ENCODE measurements at regions not wholly inside any gene's neighbourhood (a gene's known extent, or its start where the extent isn't known, plus 50 kb on each side); places are given as distances from the start of the nearest gene placed in this dataset.

DNA sequence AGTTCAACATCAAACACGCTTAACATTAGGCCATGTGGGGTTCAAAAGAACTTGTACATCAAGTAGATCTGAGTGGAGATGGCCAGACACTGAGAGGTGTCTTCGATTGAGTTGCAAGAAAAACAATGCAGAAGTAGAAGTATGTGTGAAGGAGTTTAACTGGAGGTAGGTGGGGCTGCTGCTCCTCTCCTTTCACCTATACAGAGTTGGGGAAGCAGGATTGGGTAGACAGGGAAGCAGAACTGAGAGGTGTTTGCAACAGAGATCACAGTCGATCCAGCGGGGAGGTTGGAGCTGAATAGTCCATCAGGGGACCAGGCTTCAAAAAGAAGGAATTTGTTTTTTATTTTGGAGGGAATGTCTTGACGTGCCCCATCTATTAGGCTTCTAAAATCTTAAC is 61.7 kb upstream of the SLC27A6 start:
- DNase-seq: no peak
- no peaks in the 10 kb centered on the region for H3K27me3 ChIP-seq (ENCODE audit: control insufficient read depth, insufficient read depth, low read length)
- H3K27me3 Mint-ChIP-seq: peaks cover 4% of the 10 kb centered on the region
- no peaks in the 10 kb centered on the region for H3K36me3 Mint-ChIP-seq
- H3K4me1 Mint-ChIP-seq: no peaks in the 10 kb centered on the region
- H3K4me1 ChIP-seq (ENCODE audit: control insufficient read depth, insufficient read depth, low read length, poor library complexity, severe bottlenecking): no peaks in the 10 kb centered on the region
- H3K27ac Mint-ChIP-seq: no peak overlapping the region
- ATAC-seq (ENCODE audit: low read depth in 2 of 2): no peak
- H3K4me3 ChIP-seq (ENCODE audit: low read depth, low read length): no peak overlapping the region
- no peak overlapping the region for H3K4me3 Mint-ChIP-seq
- H3K9me3 Mint-ChIP-seq: no peaks in the 10 kb centered on the region
- H3K36me3 ChIP-seq (ENCODE audit: control insufficient read depth, insufficient read depth, low read length): no peaks in the 10 kb centered on the region
- H3K27ac ChIP-seq (ENCODE audit: insufficient read depth, low read length, poor library complexity, severe bottlenecking): no peak overlapping the region
- no peaks in the 10 kb centered on the region for H3K9me3 ChIP-seq (ENCODE audit: control insufficient read depth in 2 of 2, low read length in 2 of 2)

DNA sequence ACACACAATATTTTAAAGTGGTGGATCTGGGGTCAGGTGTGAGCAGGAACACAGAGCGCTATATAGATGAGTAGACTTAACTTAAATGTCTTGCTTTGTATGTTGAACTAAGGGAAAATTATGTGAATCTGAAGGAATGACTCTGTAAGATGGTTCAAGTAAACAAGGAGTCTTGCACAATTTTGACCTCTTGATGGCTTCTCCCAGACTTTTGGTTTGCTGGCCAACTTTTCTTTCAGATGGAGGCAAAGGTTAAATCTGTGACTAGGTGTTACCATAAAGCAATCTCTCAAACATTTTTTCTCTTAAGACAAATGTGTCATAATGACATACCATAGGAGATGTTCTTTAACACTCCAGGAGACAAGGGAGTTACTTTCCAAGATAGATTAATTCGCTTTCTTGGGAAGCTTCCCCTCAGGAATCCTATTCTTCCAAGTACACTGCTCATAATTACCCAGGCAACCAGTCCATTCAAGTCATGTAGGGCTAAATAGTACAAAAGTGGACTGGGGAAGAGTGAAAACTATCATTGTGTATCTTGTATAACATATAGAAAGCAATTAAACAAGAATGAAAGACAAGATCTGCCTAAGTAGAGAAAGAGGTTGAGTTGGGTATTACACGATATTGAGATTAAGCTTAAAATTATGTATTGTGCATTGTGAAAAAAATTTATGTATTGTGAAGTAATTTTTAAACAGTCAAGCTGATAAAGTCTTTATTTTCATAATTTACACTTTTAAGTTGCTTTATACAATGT is 60.3 kb upstream of the SLC27A6 start:
- Histone ChIP-seq H3K4me1 (ENCODE audit: control insufficient read depth, insufficient read depth, low read length, poor library complexity, severe bottlenecking) (no peaks in the 10 kb centered on the region), H3K4me3 (ENCODE audit: low read depth, low read length) (no peak overlapping the region), H3K36me3 (ENCODE audit: control insufficient read depth, insufficient read depth, low read length) (no peaks in the 10 kb centered on the region), H3K27me3 (ENCODE audit: control insufficient read depth, insufficient read depth, low read length) (no peaks in the 10 kb centered on the region), H3K27ac (ENCODE audit: insufficient read depth, low read length, poor library complexity, severe bottlenecking) (no peak overlapping the region), H3K9me3 (ENCODE audit: control insufficient read depth in 2 of 2, low read length in 2 of 2) (no peaks in the 10 kb centered on the region)
- no peaks in the 10 kb centered on the region for H3K4me1 Mint-ChIP-seq
- no peak overlapping the region for H3K4me3 Mint-ChIP-seq
- no peaks in the 10 kb centered on the region for H3K9me3 Mint-ChIP-seq
- H3K27ac Mint-ChIP-seq: no peak overlapping the region
- DNase-seq (no peak), ATAC-seq (ENCODE audit: low read depth in 2 of 2) (no peak)
- H3K27me3 Mint-ChIP-seq: peaks cover 4% of the 10 kb centered on the region
- H3K36me3 Mint-ChIP-seq: no peaks in the 10 kb centered on the region

GRCh38 chr5:128905568-128906110 is 59.6 kb upstream of the SLC27A6 start:
- H3K4me3 Mint-ChIP-seq: no peak overlapping the region
- no peaks in the 10 kb centered on the region for H3K27me3 ChIP-seq (ENCODE audit: control insufficient read depth, insufficient read depth, low read length)
- H3K36me3 Mint-ChIP-seq: no peaks in the 10 kb centered on the region
- no peaks in the 10 kb centered on the region for H3K4me1 ChIP-seq (ENCODE audit: control insufficient read depth, insufficient read depth, low read length, poor library complexity, severe bottlenecking)
- H3K36me3 ChIP-seq (ENCODE audit: control insufficient read depth, insufficient read depth, low read length): no peaks in the 10 kb centered on the region
- H3K9me3 ChIP-seq (ENCODE audit: control insufficient read depth in 2 of 2, low read length in 2 of 2): no peaks in the 10 kb centered on the region
- H3K4me1 Mint-ChIP-seq: no peaks in the 10 kb centered on the region
- H3K27ac Mint-ChIP-seq: no peak overlapping the region
- H3K9me3 Mint-ChIP-seq: no peaks in the 10 kb centered on the region
- H3K27me3 Mint-ChIP-seq: peaks cover 2% of the 10 kb centered on the region
- H3K27ac ChIP-seq (ENCODE audit: insufficient read depth, low read length, poor library complexity, severe bottlenecking): no peak overlapping the region
- H3K4me3 ChIP-seq (ENCODE audit: low read depth, low read length): no peak overlapping the region
- DNase-seq (peak; percentile 2 to 60 (median 55)), ATAC-seq (ENCODE audit: low read depth in 2 of 2) (peak; percentile 50 to 60)

GRCh38 chr5:128913551-128913950 is 51.7 kb upstream of the SLC27A6 start:
- H3K9me3 Mint-ChIP-seq: no peaks in the 10 kb centered on the region
- Histone ChIP-seq H3K27me3 (ENCODE audit: control insufficient read depth, insufficient read depth, low read length) (no peaks in the 10 kb centered on the region), H3K9me3 (ENCODE audit: control insufficient read depth in 2 of 2, low read length in 2 of 2) (no peaks in the 10 kb centered on the region), H3K27ac (ENCODE audit: insufficient read depth, low read length, poor library complexity, severe bottlenecking) (no peak overlapping the region), H3K4me1 (ENCODE audit: control insufficient read depth, insufficient read depth, low read length, poor library complexity, severe bottlenecking) (no peaks in the 10 kb centered on the region), H3K4me3 (ENCODE audit: low read depth, low read length) (no peak overlapping the region), H3K36me3 (ENCODE audit: control insufficient read depth, insufficient read depth, low read length) (no peaks in the 10 kb centered on the region)
- DNase-seq (no peak), ATAC-seq (ENCODE audit: low read depth in 2 of 2) (no peak)
- no peaks in the 10 kb centered on the region for H3K36me3 Mint-ChIP-seq
- no peak overlapping the region for H3K4me3 Mint-ChIP-seq
- no peak overlapping the region for H3K27ac Mint-ChIP-seq
- H3K4me1 Mint-ChIP-seq: no peaks in the 10 kb centered on the region
- H3K27me3 Mint-ChIP-seq: no peaks in the 10 kb centered on the region

Data from CD4-positive, CD25-positive, alpha-beta regulatory T cell (primary cell).